A549 (cell line): ENCODE measurements at regions not wholly inside any gene's neighbourhood (a gene's known extent, or its start where the extent isn't known, plus 50 kb on each side); places are given as distances from the start of the nearest gene placed in this dataset.

ENCODE experiments used
- ATAC-seq, 2 experiments: fragments of 200-7000 bp in 1 of 2; fragments of >200 bp in 1 of 2; cut with Nextera tagmentation in 1 of 2; cut with Tn5 transposase in 1 of 2; 3 replicates each; pipeline versions ENCODE4 v1.8.0 to v1.9.1; 2018 to 2020; ENCODE audit warnings: mild to moderate bottlenecking in 1 of 2, moderate library complexity in 1 of 2
- CTCF ChIA-PET: fragments of 300-600 bp; sonication (Branson Sonifier 250); formaldehyde crosslinking; extraction: SDS; loops from one replicate; lab custom pipeline; 2021; ENCODE audit warnings: antibody characterized with exemption, inconsistent platforms; lab: Yijun Ruan, JAX
- POLR2A ChIA-PET: fragments of 350-600 bp; formaldehyde crosslinking; extraction: SDS; loops from one replicate; lab custom pipeline; 2021; ENCODE audit warnings: antibody characterized with exemption, inconsistent platforms; lab: Yijun Ruan, JAX
- DNase-seq, 2 experiments: peaks; one replicate each; pipeline versions ENCODE4 v3.0.0 to v3.0.0-alpha.2; 2011 to 2016; ENCODE audit warnings: low read depth in 1 of 2, low spot score in 1 of 2
- FAIRE-seq: peaks from 2 replicates; lab custom pipeline; 2011; peaks lifted over from hg19 to GRCh38; lab: Jason Lieb, UNC
- H3K27ac ChIP-seq, 2 experiments: fragments of >200 bp; sonication (Bioruptor Twin); formaldehyde crosslinking; 3 replicates each; pipeline ENCODE4 v1.5.1; 2016 to 2017
- H3K4me1 ChIP-seq: fragments of >200 bp; sonication (Bioruptor Twin); formaldehyde crosslinking; 3 replicates; pipeline ENCODE4 v1.6.1; 2016
- H3K4me2 ChIP-seq: fragments of >200 bp; sonication (Bioruptor Twin); formaldehyde crosslinking; 3 replicates; pipeline ENCODE4 v1.6.1; 2016
- H3K4me3 ChIP-seq: fragments of >200 bp; sonication (Bioruptor Twin); formaldehyde crosslinking; 3 replicates; pipeline ENCODE4 v1.5.1; 2016
- H3K9me3 ChIP-seq: fragments of >200 bp; sonication (Bioruptor Twin); formaldehyde crosslinking; 3 replicates; pipeline ENCODE4 v1.6.1; 2016
- BHLHE40 ChIP-seq: IDR thresholded peaks from 2 replicates; pipeline ENCODE4 v1.6.1; 2012; ENCODE audit warnings: low read depth, low read length, inconsistent platforms
- CEBPB ChIP-seq, 2 experiments: fragments of >200 bp in 1 of 2; sonication (Bioruptor Twin) in 1 of 2; formaldehyde crosslinking in 1 of 2; IDR thresholded peaks; 2 replicates each; pipeline ENCODE4 v1.6.1; 2012 to 2016
- EHF ChIP-seq: fragments of 250-450 bp; sonication (Bioruptor Pico); IDR thresholded peaks from 2 replicates; pipeline ENCODE4 v1.5.0; 2020; ENCODE audit warnings: mild to moderate bottlenecking
- EP300 ChIP-seq, 2 experiments: fragments of >200 bp; sonication (Bioruptor Twin); formaldehyde crosslinking; IDR thresholded peaks; 2 replicates in 1 of 2; 3 replicates in 1 of 2; pipeline ENCODE4 v1.6.1; 2016 to 2017
- FOSB ChIP-seq: fragments of 250-450 bp; sonication (Bioruptor Pico); IDR thresholded peaks from 2 replicates; pipeline ENCODE4 v1.5.0; 2020; ENCODE audit warnings: mild to moderate bottlenecking, moderate library complexity
- FOSL2 ChIP-seq, 2 experiments: fragments of 450-650 bp in 1 of 2; fragments of >200 bp in 1 of 2; sonication (Bioruptor Twin) in 1 of 2; formaldehyde crosslinking; IDR thresholded peaks; 2 replicates each; pipeline versions ENCODE4 v1.5.0 to v1.6.1; 2016 to 2020; ENCODE audit warnings: mild to moderate bottlenecking in 1 of 2, moderate library complexity in 1 of 2
- GATA3 ChIP-seq: IDR thresholded peaks from 2 replicates; pipeline ENCODE4 v1.6.1; 2012; ENCODE audit warnings: borderline replicate concordance
- HEYL ChIP-seq: fragments of 250-450 bp; sonication (Bioruptor Pico); IDR thresholded peaks from 2 replicates; pipeline ENCODE4 v1.8.0; 2021; ENCODE audit warnings: mild to moderate bottlenecking, moderate library complexity
- HMGXB4 ChIP-seq: fragments of 250-450 bp; sonication (Bioruptor Pico); IDR thresholded peaks from 2 replicates; pipeline ENCODE4 v1.5.0; 2021; ENCODE audit warnings: mild to moderate bottlenecking, moderate library complexity, borderline replicate concordance
- HOXB13 ChIP-seq: fragments of 250-450 bp; sonication (Bioruptor Pico); IDR thresholded peaks from 2 replicates; pipeline ENCODE4 v1.5.0; 2020; ENCODE audit warnings: low read depth, mild to moderate bottlenecking, moderate library complexity
- KDM5A ChIP-seq: fragments of 200-600 bp; sonication (generic); IDR thresholded peaks from 2 replicates; pipeline ENCODE4 v1.6.1; 2016; ENCODE audit warnings: antibody characterized with exemption, mild to moderate bottlenecking
- MAZ ChIP-seq: fragments of 150-350 bp; IDR thresholded peaks from 2 replicates; pipeline ENCODE4 v1.6.1; 2014; ENCODE audit warnings: antibody characterized with exemption, low read depth, low read length, borderline replicate concordance
- MYC ChIP-seq: IDR thresholded peaks from 2 replicates; pipeline ENCODE4 v1.6.1; 2012; ENCODE audit warnings: mild to moderate bottlenecking, inconsistent platforms, low read length, improper control_type of control experiment, borderline replicate concordance
- NFE2L2 ChIP-seq: fragments of 150-350 bp; conservative IDR thresholded peaks from 2 replicates; pipeline ENCODE4 v1.6.1; 2014; ENCODE audit warnings: low read length
- NPAS2 ChIP-seq: fragments of 250-450 bp; sonication (Bioruptor Pico); IDR thresholded peaks from 2 replicates; pipeline ENCODE4 v1.8.0; 2022; ENCODE audit warnings: mild to moderate bottlenecking, moderate library complexity, borderline replicate concordance
- RCOR1 ChIP-seq: fragments of 150-350 bp; IDR thresholded peaks from 2 replicates; pipeline ENCODE4 v1.6.1; 2014; ENCODE audit warnings: antibody characterized with exemption, low read length, low read depth
- RNF2 ChIP-seq: fragments of 200-600 bp; sonication (generic); IDR thresholded peaks from 2 replicates; pipeline ENCODE4 v1.6.1; 2016; ENCODE audit warnings: low read depth, mild to moderate bottlenecking, antibody characterized with exemption, moderate library complexity, borderline replicate concordance
- SMC3 ChIP-seq: fragments of >200 bp; sonication (Bioruptor Twin); formaldehyde crosslinking; IDR thresholded peaks from 3 replicates; pipeline ENCODE4 v1.6.1; 2018; ENCODE audit warnings: inconsistent platforms
- TFCP2L1 ChIP-seq: fragments of 250-450 bp; sonication (Bioruptor Pico); IDR thresholded peaks from 2 replicates; pipeline ENCODE4 v1.5.0; 2021; ENCODE audit warnings: mild to moderate bottlenecking
- ZNF302 ChIP-seq: fragments of 250-450 bp; sonication (Bioruptor Pico); IDR thresholded peaks from 2 replicates; pipeline ENCODE4 v1.9.0; 2021; ENCODE audit warnings: inconsistent platforms, mild to moderate bottlenecking, moderate library complexity
- WGBS: methylation state at CpG from one replicate; pipeline ENCODE4 v1.1.6; 2017; ENCODE audit errors: missing lambda C conversion rate; 5-methylcytosine and 5-hydroxymethylcytosine counted together
- TF ChIP-seq, protein P1 (sequence below): fragments of 450-650 bp; IDR thresholded peaks from 2 replicates; pipeline ENCODE4 v1.6.1; 2014; ENCODE audit warnings: antibody characterized with exemption

DNA sequence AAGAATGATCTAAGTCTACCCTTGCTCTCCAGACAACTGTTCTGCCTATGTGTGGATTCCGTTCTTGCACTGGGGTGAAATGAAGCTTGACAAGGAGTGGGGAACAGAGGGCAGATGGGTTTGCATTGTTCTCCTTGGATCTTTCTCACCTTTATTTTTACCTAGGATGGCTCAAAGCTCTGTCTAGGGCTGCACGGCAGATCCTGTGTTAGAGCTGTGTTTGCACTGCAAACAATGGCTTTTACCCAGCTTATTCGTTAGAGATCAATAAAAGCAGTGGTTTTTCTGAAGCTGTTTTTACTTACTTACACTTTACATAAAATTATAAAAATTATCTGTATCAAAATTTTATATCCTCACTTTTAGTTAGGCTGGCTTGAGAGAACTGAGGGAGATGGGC is 105.1 kb downstream of the LRIG3 start:
- Histone ChIP-seq H3K4me3 (no peak overlapping the region), H3K27ac (no peak overlapping the region), H3K4me1 (no peaks in the 10 kb centered on the region), H3K4me2 (no peak overlapping the region), H3K9me3 (no peaks in the 10 kb centered on the region)
- WGBS, result 58% methylated on average over 3 of the region's 3 CpGs
- ATAC-seq (no peak), FAIRE-seq (no peak), DNase-seq (no peak)
- ChIA-PET POLR2A (no interaction called here), CTCF (no interaction called here)
- no peak for TF ChIP-seq EHF (CRISPR knock-in tag)
- no peak for TF ChIP-seq BHLHE40
- TF ChIP-seq ZNF302 (CRISPR knock-in tag), result no peak
- no peak for TF ChIP-seq RCOR1
- no peak for TF ChIP-seq NFE2L2
- no peak for TF ChIP-seq SMC3
- no peak for TF ChIP-seq CEBPB (IDR thresholded peaks at IDR 0.05)
- TF ChIP-seq HEYL, result no peak
- no peak for TF ChIP-seq RNF2
- TF ChIP-seq MYC, result no peak
- TF ChIP-seq HOXB13, result no peak
- TF ChIP-seq, protein P1, sequence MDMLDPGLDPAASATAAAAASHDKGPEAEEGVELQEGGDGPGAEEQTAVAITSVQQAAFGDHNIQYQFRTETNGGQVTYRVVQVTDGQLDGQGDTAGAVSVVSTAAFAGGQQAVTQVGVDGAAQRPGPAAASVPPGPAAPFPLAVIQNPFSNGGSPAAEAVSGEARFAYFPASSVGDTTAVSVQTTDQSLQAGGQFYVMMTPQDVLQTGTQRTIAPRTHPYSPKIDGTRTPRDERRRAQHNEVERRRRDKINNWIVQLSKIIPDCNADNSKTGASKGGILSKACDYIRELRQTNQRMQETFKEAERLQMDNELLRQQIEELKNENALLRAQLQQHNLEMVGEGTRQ, result no peak
- no peak for TF ChIP-seq FOSB (CRISPR knock-in tag)
- TF ChIP-seq FOSL2 (IDR thresholded peaks at IDR 0.05), result no peak
- no peak for TF ChIP-seq FOSL2 (CRISPR knock-in tag; IDR thresholded peaks at IDR 0.05)
- TF ChIP-seq TFCP2L1, result no peak

DNA sequence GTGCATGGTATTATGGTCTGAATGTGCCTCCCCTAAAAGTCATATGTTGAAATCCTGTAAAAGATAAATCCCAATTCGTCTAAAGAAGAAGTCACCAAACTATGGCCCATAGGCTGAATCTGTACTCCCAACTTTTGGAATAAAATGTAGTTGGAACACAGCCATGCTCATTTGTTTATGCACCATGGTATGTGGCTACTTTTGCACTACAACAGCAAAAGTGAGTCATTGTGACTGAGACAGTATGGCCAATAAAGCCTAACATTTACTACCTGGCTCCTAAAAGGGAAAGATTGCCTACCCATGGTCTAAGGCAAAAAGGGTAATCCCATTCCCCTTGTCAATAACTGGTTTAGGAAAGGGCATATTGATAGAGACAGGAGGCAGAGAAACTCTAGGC is 101.8 kb downstream of the LRIG3 start:
- H3K4me3 ChIP-seq, result no peak overlapping the region
- H3K9me3 ChIP-seq, result no peaks in the 10 kb centered on the region
- DNase-seq, result no peak
- ChIA-PET POLR2A (no interaction called here), CTCF (no interaction called here)
- no peaks in the 10 kb centered on the region for H3K4me1 ChIP-seq
- 30% methylated on average over 1 of the region's 1 CpG for WGBS
- no peak for ATAC-seq
- H3K4me2 ChIP-seq, result no peak overlapping the region
- TF ChIP-seq EP300 (IDR thresholded peaks at IDR 0.05), result no peak
- no peak for TF ChIP-seq NPAS2 (CRISPR knock-in tag)
- TF ChIP-seq HEYL, result no peak
- TF ChIP-seq MAZ, result no peak
- no peak for TF ChIP-seq KDM5A
- no peak for TF ChIP-seq HMGXB4 (CRISPR knock-in tag)
- TF ChIP-seq GATA3, result no peak
- no peak for TF ChIP-seq ZNF302 (CRISPR knock-in tag)
- TF ChIP-seq, all 56 proteins: peak for 0
- no peak overlapping the region for H3K27ac ChIP-seq
- FAIRE-seq, result no peak

DNA sequence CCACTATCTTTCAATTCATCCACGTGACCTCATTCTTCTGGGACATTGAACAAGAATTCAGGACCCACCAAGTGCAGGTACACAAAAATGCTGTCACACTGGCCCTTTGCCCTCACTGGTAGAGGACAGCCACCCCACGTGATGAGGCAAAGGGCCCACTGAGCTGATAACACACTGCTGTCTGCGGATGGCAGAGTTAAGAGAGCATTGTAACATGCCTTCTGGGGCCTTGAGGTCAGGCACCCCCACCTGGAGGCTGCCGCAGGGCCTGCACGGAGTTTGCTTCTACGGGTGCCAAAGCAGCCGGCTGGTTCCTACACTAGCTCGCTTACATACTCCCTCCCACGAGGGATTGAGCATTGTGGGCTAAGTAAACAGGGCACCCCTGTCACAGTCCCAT is 101.0 kb downstream of the LRIG3 start:
- H3K4me2 ChIP-seq, result no peak overlapping the region
- no peak overlapping the region for H3K27ac ChIP-seq
- WGBS, result 75% methylated on average over 8 of the region's 9 CpGs
- ChIA-PET CTCF (interaction anchor here (0.9 kb wide), 1 partner anchor 267 kb away, joined by 3 read pairs; no protein-coding TSS in a partner anchor), POLR2A (no interaction called here)
- no peak overlapping the region for H3K4me3 ChIP-seq
- no peak for TF ChIP-seq RCOR1
- no peak for ATAC-seq
- DNase-seq, result no peak
- H3K9me3 ChIP-seq, result no peaks in the 10 kb centered on the region
- no peak for FAIRE-seq
- no peaks in the 10 kb centered on the region for H3K4me1 ChIP-seq
